ENCODE measurements at regions not wholly inside any gene's neighbourhood (a gene's known extent, or its start where the extent isn't known, plus 50 kb on each side); places are given as distances from the start of the nearest gene placed in this dataset.

GRCh38 chr2:106572541-106573450 is 85.6 kb downstream of the CD8B2 start:
- TF ChIP-seq GATA3 (IDR thresholded peaks at IDR 0.05; ENCODE audit: low read depth, low read length) (no peak), GATA2 (IDR thresholded peaks at IDR 0.05; ENCODE audit: low read depth, low read length) (no peak)

GRCh38 chr2:106573773-106574172 is 86.6 kb downstream of the CD8B2 start:
- TF ChIP-seq GATA3 (IDR thresholded peaks at IDR 0.05; ENCODE audit: low read depth, low read length) (no peak), GATA2 (IDR thresholded peaks at IDR 0.05; ENCODE audit: low read depth, low read length) (no peak)

DNA sequence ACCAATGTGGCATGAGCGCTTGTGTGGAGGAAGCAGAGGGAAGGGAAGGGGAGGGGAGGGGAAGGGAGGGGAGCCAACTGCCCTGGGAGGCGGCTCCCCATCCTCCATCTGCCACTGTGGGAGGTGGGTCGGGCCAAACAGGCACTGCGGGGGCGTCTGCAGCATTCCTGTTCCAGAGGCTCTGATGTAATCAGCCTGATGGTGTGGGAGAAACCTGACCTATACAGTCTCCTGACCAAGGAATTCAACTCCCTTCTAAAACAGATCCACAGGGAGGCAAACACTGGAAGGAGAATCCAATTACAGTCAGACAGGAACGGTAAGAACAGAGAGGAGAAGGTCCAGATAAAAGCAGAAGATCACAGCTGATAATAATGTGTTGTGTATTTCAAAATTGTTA is 88.8 kb downstream of the CD8B2 start:
- TF ChIP-seq GATA2 (IDR thresholded peaks at IDR 0.05; ENCODE audit: low read depth, low read length), result peak; percentile 75
- TF ChIP-seq GATA3 (IDR thresholded peaks at IDR 0.05; ENCODE audit: low read depth, low read length), result peak; percentile 48; the same call in 1 of the 2 replicates

- TF ChIP-seq GATA3 (IDR thresholded peaks at IDR 0.05; ENCODE audit: low read depth, low read length) (no peak), GATA2 (IDR thresholded peaks at IDR 0.05; ENCODE audit: low read depth, low read length) (no peak)
Measured at GRCh38 chr2:106577255-106577651, 90.1 kb downstream of the CD8B2 start.

- TF ChIP-seq GATA3 (IDR thresholded peaks at IDR 0.05; ENCODE audit: low read depth, low read length) (peak; percentile 82), GATA2 (IDR thresholded peaks at IDR 0.05; ENCODE audit: low read depth, low read length) (peak; percentile 98)
Measured at GRCh38 chr2:106579750-106580197, 92.6 kb downstream of the CD8B2 start.

- no peak for TF ChIP-seq GATA3 (IDR thresholded peaks at IDR 0.05; ENCODE audit: low read depth, low read length)
- TF ChIP-seq GATA2 (IDR thresholded peaks at IDR 0.05; ENCODE audit: low read depth, low read length), result no peak
Measured at GRCh38 chr2:106580241-106580640, 93.1 kb downstream of the CD8B2 start.

DNA sequence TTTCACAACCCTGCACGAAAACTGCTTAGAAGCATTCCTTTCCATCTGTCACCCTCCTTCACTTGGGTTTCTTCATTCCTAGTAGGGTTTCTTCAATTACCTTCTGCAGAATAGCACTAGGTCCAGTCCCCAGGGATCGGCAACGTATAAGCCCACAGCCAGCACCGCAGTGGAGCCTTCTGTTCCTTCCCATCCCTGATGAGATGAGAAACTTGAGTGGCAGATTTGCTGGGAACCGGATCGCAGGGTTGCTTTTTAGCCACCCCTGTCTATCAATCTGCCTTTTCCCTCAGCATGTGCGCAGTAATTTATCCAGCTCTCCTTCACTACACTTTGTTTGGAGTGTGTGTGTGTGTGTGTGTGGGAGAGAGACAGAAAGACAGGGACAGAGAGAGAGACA is 94.2 kb downstream of the CD8B2 start:
- TF ChIP-seq GATA2 (IDR thresholded peaks at IDR 0.05; ENCODE audit: low read depth, low read length), result no peak
- no peak for TF ChIP-seq GATA3 (IDR thresholded peaks at IDR 0.05; ENCODE audit: low read depth, low read length)

- no peak for TF ChIP-seq GATA2 (IDR thresholded peaks at IDR 0.05; ENCODE audit: low read depth, low read length)
- TF ChIP-seq GATA3 (IDR thresholded peaks at IDR 0.05; ENCODE audit: low read depth, low read length), result no peak
Measured at GRCh38 chr2:106581755-106582147, 94.6 kb downstream of the CD8B2 start.

- TF ChIP-seq GATA2 (IDR thresholded peaks at IDR 0.05; ENCODE audit: low read depth, low read length) (no peak), GATA3 (IDR thresholded peaks at IDR 0.05; ENCODE audit: low read depth, low read length) (no peak)
Measured at GRCh38 chr2:106582148-106583143, 95.3 kb downstream of the CD8B2 start.

- TF ChIP-seq GATA2 (IDR thresholded peaks at IDR 0.05; ENCODE audit: low read depth, low read length) (no peak), GATA3 (IDR thresholded peaks at IDR 0.05; ENCODE audit: low read depth, low read length) (no peak)
Measured at GRCh38 chr2:106584304-106584954, 97.3 kb downstream of the CD8B2 start.

DNA sequence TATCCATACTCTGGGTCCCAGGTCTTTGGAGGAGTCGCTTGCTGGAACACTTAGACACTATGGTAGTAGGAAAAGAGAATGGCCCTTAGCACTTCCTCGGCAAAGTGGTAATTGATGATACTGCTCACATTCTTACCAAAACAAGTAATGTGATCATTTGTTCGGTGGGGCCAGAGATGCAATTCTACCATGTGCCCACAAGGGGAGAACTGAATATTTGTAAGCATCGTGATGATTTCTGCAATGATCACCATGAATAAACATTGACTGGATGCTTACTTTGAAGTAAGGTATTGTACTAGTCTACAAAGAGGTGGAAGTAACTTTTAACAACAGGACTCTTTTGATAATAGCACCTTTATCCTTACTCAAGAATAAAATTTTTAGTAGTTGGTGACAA is 109.7 kb downstream of the CD8B2 start:
- TF ChIP-seq GATA3 (IDR thresholded peaks at IDR 0.05; ENCODE audit: low read depth, low read length) (no peak), GATA2 (IDR thresholded peaks at IDR 0.05; ENCODE audit: low read depth, low read length) (no peak)

GRCh38 chr2:106599540-106599939 is 112.4 kb downstream of the CD8B2 start:
- TF ChIP-seq GATA3 (IDR thresholded peaks at IDR 0.05; ENCODE audit: low read depth, low read length) (no peak), GATA2 (IDR thresholded peaks at IDR 0.05; ENCODE audit: low read depth, low read length) (no peak)

- TF ChIP-seq GATA2 (IDR thresholded peaks at IDR 0.05; ENCODE audit: low read depth, low read length) (no peak), GATA3 (IDR thresholded peaks at IDR 0.05; ENCODE audit: low read depth, low read length) (no peak)
Measured at GRCh38 chr2:106602042-106602441, 114.9 kb downstream of the CD8B2 start.

- no peak for TF ChIP-seq GATA2 (IDR thresholded peaks at IDR 0.05; ENCODE audit: low read depth, low read length)
Measured at GRCh38 chr2:106606652-106607051, 119.5 kb downstream of the CD8B2 start.
